ENCODE measurements at regions not wholly inside any gene's neighbourhood (a gene's known extent, or its start where the extent isn't known, plus 50 kb on each side); places are given as distances from the start of the nearest gene placed in this dataset.

GRCh38 chr16:61277849-61278248 is 758.4 kb downstream of the CDH8 start:
- no peak for DNase-seq (ENCODE audit: low read depth)
- TF ChIP-seq, protein P1, sequence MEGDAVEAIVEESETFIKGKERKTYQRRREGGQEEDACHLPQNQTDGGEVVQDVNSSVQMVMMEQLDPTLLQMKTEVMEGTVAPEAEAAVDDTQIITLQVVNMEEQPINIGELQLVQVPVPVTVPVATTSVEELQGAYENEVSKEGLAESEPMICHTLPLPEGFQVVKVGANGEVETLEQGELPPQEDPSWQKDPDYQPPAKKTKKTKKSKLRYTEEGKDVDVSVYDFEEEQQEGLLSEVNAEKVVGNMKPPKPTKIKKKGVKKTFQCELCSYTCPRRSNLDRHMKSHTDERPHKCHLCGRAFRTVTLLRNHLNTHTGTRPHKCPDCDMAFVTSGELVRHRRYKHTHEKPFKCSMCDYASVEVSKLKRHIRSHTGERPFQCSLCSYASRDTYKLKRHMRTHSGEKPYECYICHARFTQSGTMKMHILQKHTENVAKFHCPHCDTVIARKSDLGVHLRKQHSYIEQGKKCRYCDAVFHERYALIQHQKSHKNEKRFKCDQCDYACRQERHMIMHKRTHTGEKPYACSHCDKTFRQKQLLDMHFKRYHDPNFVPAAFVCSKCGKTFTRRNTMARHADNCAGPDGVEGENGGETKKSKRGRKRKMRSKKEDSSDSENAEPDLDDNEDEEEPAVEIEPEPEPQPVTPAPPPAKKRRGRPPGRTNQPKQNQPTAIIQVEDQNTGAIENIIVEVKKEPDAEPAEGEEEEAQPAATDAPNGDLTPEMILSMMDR (conservative IDR thresholded peaks at IDR 0.05; ENCODE audit: low read length): no peak

GRCh38 chr16:61274211-61274610 is 762.0 kb downstream of the CDH8 start:
- TF ChIP-seq, protein P1 (conservative IDR thresholded peaks at IDR 0.05; ENCODE audit: low read length): no peak
- no peak overlapping the region for H3K4me3 ChIP-seq (ENCODE audit: low read length)
- no peak for DNase-seq (ENCODE audit: low read depth)

More at GRCh38 chr16:61277849-61278248, 758.4 kb downstream of the CDH8 start:
- no peak overlapping the region for H3K4me3 ChIP-seq (ENCODE audit: low read length)

DNA sequence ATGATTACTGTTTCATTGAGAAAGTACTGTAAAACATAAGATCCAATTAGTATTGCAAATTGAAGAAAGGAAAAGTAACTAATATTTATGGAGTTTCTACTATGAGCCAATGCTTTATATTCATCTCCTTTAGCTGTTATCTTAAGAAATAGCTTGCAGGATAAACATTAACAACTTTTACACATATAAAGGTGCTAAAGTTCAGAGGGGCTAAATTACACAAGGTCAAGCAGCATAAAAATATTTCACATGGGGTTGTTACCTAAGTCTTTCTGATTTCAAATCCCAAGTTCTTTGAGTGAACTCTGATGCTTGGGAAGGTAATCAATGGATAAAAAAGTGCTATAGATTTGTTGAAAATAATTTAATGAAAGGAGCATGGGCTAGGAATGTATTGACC is 765.5 kb downstream of the CDH8 start:
- H3K4me3 ChIP-seq (ENCODE audit: low read length): no peak overlapping the region
- DNase-seq (ENCODE audit: low read depth): no peak
- TF ChIP-seq, protein P1 (conservative IDR thresholded peaks at IDR 0.05; ENCODE audit: low read length): no peak

GRCh38 chr16:61263400-61263799 is 772.8 kb downstream of the CDH8 start:
- no peak overlapping the region for H3K4me3 ChIP-seq (ENCODE audit: low read length)
- DNase-seq (ENCODE audit: low read depth): no peak
- TF ChIP-seq, protein P1 (conservative IDR thresholded peaks at IDR 0.05; ENCODE audit: low read length): no peak

DNA sequence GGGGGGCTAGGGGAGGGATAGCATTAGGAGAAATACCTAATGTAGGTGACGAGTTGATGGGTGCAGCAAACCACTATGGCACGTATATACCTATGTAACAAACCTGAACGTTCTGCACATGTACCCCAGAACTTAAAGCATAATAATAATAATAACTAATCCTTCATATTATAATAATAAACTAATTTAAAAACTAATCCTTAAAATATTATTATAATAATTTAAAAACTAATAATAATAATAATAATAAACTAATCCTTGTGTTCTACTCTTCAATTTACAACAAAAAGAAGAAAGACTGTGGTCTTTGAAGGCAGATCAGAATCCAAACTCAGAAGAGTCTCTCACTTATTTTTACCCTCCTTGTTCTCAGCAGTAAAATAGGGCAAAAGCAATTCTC is 774.9 kb downstream of the CDH8 start:
- DNase-seq (ENCODE audit: low read depth): no peak
- TF ChIP-seq, protein P1 (conservative IDR thresholded peaks at IDR 0.05; ENCODE audit: low read length): no peak
- H3K4me3 ChIP-seq (ENCODE audit: low read length): no peak overlapping the region

DNA sequence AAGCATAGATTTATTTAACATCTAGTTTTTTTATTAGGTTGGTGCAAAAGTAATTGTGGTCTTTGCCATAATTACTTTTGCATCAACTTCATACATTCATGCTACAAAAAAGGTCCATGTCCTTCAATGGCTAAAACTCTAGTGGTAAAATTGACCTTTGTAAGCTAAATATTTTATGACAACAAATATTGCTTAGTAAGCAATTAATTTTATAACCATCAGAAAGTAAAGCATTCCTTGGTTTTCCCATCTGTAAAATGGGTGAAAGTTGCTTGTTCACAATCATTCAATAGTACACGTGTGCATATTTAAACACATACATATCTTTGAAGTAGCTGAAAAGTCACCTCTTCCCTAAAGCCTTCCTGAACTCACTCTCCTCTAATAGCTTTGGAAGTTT is 789.6 kb downstream of the CDH8 start:
- no peak for DNase-seq (ENCODE audit: low read depth)
- H3K4me3 ChIP-seq (ENCODE audit: low read length): no peak overlapping the region
- TF ChIP-seq, protein P1 (conservative IDR thresholded peaks at IDR 0.05; ENCODE audit: low read length): no peak

- H3K4me3 ChIP-seq (ENCODE audit: low read length): no peak overlapping the region
- TF ChIP-seq, protein P1 (conservative IDR thresholded peaks at IDR 0.05; ENCODE audit: low read length): no peak
- no peak for DNase-seq (ENCODE audit: low read depth)
Observed at GRCh38 chr16:61243954-61244353, 792.3 kb downstream of the CDH8 start.

Measured in AG10803 (cell line).